COLO829 (cell line): ENCODE measurements at regions not wholly inside any gene's neighbourhood (a gene's known extent, or its start where the extent isn't known, plus 50 kb on each side); places are given as distances from the start of the nearest gene placed in this dataset.
A peak's percentile ranks its signal among the peaks of the same experiment; 100 is the strongest.
"Not testable (repeated sequence)": the region's sequence is repeated elsewhere in the genome, so short reads cannot be mapped to it uniquely, and the experiment has no call there.

Experiments used
- DNase-seq: peaks from one replicate; pipeline ENCODE4 v3.0.0; 2012; ENCODE audit warnings: low spot score

DNA sequence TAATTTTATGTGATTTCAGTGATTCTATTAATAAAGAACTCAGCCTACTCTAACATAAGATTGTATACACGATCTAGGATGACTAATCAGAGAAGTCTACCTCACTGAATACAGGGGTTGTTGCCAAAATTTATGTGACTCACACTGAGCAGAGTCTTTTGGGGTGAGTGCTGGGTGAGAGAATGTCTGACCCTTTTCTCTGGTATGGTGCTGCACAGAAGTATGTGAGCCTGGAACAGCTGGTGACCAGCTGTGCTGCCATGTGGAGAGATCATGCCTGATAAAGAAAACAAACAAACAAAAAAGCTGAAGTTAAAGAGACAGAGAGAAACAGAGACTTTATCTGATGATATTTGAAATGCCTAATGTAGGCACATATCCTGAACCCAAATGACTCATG is 618.1 kb upstream of the GRIA3 start:
- peak; percentile 51 for DNase-seq

DNA sequence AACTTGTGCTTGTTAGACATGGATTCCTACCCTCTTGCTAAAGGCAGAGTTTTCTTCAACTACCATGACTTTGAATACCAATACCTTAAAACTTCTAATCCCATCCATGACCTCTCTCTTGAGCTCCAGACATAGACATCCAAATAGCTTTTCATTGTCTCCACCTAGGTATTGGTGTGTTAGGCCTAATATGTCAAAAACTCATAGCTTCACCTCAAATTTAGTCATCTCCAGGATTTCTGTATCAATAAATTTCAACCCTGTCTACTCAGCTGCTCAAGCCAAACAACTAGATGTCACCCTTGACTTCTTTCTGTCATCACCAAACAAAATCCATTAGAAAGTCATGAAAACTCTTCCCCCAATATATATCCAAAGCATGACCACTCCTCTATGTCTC is 617.7 kb upstream of the GRIA3 start:
- no peak for DNase-seq

DNA sequence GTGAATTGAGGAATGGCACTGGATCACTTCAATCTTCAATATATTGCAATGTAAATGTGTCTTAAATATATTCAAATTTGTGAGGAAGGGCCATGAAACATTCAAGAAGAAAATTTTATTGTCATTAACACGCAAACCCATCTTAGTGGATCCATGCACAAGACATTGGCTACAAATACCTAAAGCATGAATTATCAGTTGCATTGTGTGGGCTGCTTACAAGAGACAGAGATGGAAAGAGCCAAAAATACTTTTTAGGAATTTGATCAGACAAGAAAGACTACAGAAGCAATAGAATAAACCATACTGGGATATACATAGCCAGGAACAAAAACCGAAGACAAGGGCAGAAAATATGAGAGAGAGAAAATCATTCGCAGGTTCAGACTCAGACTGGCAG is 616.2 kb upstream of the GRIA3 start:
- no peak for DNase-seq

DNA sequence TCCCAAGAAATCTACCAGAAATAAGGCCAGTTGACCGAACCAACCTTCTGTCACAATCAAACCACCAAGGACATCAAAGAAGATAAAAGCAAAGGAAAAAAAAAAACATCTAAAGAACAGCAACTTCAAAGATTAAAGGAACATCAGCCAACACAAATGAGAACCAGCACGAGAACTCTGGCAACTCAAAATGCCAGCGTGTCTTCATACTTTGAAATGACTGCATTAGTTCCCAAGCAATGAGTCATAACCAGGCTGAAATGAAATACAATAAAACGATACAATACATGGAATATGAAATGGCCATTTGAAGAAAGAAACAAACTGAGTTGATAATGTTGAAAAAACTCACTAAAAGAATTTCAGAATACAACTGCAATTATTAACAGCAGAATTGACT is 611.6 kb upstream of the GRIA3 start:
- no peak for DNase-seq

DNA sequence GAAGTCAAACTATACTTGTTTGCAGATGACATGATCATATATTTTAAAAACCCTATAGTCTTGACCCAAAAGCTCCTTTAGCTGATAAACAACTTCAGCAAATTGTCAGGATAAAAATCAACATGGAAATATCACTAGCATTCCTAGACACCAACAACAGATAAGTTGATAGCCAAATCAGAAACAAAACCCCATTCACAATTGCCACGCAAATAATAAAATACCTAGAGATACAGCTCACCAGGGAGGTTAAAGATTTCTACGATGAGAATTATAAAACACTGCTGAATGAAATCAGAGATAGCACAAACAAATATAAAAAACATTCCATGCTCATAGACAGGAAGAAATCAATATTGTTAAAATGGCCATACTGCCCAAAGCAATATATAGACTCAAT is 605.0 kb upstream of the GRIA3 start:
- no peak for DNase-seq

DNA sequence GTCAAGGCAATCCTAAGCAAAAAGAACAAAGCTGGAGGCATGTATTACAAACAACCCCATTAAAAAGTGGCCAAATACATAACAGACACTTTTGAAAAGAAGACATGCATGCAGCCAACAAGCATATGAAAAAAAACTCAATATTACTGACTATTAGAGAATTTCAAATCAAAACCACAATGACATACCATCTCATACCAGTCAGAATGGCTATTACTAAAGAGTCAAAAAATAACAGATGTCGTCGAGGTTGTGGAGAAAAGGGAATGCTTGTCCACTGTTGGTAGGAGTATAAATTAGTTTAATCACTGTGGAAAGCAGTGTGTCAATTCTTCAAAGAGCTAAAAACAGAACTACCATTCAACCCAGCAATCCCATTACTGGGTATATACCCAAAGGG is 604.6 kb upstream of the GRIA3 start:
- no peak for DNase-seq

DNA sequence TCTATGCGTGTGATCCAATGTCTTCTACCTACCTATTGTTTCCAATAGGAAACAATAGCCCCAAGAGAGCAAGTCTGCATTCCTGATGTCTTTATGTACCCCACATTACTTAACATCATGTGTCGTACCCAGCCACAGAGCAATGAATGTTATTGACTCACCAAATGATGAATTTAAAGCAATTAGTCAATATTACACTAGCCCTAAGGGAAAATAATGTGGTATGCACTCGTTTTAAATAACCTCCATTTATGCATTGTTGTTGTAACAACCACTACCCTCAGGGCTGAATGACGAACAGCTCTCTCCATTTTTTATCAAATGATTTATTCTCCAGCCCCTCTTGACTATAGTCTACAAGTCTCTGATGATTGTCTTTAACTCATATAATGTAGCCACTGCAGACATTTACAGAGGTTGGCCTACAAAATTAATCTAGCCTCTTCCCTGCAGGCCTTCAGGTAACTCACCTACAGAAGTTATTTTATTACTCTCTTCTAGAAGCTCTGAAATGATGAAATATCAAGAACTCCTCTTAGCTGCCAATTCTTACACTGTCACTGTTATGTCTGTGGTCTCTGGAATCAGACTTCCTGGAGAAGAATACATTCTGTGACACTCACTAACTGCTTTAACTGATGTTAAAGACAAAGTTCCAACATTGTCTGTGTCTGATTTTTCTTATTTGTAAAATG is 601.7 kb upstream of the GRIA3 start:
- no peak for DNase-seq

DNA sequence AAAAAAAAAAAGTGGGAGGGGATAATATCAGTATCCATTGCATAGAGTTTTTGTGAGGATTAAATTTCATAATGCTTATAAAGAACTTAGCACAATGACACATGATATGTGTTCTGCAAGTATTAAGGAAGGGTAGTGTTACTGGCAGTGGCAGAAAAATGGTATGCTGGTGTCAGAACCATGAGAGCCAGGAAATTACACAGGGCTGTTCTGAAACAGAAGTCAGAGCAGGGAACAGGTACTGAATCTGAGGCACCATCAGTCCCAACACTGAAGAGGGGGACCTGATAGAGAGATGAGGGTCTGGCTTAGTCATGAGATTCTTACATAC is 601.1 kb upstream of the GRIA3 start:
- no peak for DNase-seq

DNA sequence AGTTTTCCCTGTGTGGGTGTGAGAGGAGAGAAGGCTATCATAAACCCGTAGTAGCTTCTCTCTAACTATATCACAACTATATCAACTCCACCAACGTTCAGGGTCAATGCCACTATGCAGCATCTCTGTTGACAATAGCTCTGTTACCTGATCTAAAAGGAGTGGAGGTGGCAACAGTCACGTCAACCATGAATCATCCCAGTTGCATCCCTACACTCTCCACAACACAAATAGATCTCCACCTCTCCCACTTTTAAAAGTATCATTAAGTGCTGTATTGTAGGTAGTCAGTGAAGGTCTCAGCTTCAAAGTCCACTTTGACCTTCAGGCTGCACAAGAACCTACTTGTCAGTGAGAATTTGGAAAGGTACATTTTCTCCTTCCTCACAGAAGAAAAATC is 600.5 kb upstream of the GRIA3 start:
- no peak for DNase-seq

DNA sequence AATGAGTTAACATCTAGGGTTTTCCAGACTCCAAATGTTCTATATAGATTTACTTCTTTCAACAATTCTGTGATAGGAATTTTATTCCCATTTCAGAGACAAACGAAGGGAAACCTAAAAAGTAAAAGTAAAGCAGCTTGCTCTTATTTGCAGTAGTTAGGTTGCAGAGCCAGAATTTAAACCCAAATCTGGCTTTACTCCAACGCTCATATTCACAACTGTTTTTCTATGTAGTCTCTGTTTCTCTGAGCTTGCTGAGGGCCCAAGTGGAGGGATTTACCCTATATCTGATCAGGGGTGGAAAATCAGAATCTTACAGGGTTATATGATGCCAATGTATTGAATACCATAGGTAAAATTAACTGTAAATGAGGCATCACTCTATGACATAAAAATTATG is 599.1 kb upstream of the GRIA3 start:
- no peak for DNase-seq

DNA sequence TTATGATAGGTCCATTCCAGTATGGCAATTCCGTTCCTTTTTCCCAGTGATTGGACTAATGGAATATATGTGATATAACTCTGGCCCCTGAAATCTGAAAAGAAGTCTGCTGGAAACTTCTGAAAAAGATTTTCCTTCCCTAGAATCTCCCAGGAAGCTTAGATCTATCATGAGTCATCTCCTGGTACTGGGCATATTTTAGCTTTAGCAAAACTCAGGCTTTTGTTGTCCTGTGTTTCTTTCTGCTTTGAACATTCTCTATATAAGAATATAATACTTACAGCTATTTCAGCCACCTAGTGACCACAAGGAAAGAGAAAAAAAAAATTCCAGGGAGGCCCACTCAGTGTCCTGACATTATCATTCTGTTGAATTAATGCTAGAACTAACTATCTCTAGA is 597.2 kb upstream of the GRIA3 start:
- peak; percentile 20 for DNase-seq

DNA sequence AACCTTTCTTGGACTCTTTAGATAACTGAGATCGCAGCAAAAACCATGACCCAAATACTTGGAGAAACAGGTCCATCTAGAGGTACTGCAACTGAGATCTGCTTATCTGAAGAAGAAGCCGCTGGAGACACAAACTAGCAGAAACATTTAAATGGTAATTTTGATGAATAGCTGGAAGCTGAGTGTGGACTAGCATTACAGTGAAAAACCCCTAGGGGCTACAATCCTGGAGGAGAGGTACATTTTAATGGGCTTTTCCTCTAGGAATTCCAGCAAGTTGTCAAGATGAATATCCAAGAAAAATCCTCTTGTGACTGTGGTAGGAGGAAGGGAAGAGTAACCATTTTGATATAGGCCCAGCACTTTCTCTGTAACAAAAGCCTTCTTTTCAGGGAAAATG is 592.5 kb upstream of the GRIA3 start:
- no peak for DNase-seq

DNA sequence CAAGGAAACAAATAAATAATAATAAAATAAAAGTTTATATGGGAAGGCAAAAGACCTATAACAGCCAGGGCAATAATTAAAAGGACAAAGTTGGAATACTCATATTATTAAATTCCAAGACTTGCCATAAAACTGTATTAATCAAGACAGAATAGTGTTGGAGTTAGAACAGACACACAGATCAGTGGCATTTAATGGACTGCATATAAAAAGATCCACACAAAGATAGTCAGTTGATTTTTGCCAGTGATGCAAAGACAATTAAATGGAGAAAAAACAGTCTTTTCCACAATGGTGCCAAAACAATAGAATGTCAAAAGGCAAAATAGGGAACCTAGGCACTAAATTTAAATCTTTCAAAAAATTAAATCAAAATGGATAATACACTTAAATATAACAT is 587.1 kb upstream of the GRIA3 start:
- no peak for DNase-seq

DNA sequence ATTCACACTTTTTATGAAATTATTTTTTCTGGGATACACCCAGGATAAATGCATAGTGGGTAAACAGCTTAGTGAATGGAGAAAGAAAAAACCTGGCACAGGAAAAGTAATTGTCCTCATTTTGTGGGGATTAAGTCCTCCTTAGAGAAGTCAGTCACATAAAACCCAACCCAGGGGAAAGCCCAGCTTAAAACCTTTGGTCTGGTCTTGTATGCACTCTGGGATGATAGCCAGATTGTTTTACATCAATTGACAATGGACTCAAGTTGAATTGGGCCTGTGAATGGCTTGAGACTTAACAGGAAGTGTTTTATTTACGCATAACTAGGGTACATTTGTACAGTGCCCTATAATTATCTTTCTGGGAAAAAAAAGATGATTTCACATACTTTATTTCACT is 561.3 kb upstream of the GRIA3 start:
- peak; percentile 44 for DNase-seq

DNA sequence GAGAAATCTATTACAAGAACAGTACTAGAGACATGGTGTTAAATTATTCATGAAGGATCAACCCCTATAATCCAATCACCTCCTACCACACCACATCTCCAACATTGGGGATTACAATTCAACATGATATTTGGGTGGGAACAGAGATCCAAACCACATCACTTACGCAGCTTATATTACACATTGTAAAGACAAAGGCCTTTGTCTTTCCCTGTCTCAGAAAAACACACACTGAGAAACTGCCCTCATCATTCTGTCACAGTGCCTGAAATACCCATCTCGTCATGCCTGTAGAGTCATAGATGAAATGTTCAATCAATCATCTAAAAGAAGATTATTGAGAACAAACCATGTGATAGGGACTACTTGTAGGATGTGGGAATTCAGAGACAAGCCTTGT is 558.8 kb upstream of the GRIA3 start:
- no peak for DNase-seq

DNA sequence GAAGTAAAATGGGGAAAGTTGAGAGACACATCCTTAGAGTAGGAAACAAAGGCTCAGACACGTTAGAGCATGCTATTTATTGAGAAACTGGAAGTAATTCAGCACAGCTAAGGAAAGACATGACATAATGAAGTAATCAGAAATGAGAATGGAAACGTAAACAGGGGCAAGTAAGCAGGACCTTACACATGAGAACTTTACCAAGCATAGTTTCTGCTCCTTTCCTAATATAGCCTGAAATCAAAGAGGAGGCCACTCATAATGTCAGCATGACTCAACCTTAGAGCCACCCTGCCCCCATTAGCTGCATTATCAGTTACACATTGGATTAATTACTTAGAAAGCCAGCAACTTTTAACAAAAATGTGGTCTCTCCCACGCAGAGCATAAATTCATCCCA is 558.3 kb upstream of the GRIA3 start:
- peak; percentile 2 for DNase-seq

DNA sequence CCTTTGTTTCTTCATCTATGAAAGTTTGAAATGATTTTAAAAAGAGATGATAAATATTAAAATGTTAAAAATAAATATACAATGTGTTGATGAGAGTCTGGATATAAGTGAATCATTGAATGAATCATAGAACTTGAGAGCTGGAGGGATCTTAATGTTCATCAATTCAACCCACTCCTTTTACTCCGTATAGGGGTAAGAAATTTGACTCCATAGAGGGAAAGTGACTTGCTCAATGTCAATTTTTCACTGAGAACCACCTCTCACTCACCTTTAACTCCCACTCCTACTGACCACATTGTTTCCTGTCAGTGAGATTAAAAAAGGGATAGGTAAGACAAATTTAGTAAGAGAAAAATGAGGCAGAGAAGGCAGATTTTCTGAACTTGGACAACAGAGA is 557.2 kb upstream of the GRIA3 start:
- DNase-seq: no peak

DNA sequence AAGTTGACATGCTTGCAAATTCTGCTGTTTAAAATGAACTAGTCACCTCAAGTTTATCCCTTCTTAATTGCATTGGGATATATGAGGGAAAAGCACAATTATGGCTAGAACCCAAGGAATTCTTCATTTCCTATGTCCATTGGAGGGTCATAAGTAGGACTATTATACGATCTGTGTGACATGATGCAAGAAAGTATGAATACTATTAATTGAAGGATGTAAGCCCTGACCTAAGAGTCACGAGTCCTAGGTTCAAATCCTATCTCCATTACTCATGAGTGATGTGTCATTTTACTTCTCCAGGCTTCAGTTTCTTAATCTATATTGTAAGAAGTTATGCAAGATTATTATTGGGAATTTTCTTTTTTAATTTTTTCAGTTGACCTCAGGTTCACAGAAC is 542.9 kb upstream of the GRIA3 start:
- no peak for DNase-seq

DNA sequence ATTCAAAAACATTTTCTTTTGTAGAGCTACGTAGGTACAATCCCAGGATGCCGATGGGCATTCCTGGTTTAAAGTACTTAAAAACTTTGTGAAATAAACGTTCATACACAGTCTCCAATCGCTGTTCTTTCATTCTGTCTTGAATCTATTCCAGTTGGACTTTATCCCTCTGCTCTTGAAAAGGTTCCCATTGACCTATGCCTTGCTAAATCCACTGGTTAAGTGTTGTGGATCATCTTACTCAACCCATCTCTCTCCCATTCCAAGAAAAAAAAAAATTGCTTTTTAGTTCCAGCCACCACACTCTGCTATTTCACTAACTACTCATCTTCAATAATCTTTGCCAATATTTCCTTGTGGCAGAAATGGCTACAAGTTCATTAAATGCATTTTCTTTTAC is 542.3 kb upstream of the GRIA3 start:
- DNase-seq: no peak

DNA sequence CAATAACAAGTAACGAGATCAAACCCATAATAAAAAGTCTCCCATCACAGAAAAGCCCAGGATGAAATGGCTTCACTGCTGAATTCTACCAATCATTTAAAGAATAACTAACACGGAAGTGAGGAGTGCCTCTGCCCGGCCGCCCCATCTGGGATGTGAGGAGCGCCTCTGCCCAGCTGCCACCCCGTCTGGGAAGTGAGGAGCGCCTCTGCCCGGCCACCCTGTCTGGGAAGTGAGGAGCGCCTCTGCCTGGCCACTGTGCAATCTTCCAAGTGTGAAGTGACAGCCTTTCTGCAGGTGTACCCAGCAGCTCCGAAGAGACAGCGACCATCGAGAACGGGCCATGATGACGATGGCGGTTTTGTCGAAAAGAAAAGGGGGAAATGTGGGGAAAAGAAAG is 528.8 kb upstream of the GRIA3 start:
- DNase-seq: not testable (repeated sequence)

DNA sequence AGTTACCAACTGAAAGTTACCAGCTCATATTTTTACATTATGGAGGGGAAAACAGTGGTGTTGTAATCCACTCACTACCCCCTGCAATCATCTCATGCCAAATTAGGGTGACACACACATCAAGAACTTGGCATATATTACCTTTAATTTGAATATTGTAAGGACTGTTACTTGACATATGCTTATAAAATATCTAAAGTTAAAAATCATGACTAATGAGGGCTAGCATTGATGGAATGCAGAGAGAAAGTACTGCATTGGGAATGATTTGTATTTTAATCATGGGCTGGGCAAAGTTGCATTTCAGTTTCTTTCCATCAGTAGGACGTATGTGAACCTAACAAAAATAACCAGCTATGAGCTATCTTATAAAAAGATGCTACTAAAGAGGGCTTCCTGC is 517.5 kb upstream of the GRIA3 start:
- DNase-seq: no peak

DNA sequence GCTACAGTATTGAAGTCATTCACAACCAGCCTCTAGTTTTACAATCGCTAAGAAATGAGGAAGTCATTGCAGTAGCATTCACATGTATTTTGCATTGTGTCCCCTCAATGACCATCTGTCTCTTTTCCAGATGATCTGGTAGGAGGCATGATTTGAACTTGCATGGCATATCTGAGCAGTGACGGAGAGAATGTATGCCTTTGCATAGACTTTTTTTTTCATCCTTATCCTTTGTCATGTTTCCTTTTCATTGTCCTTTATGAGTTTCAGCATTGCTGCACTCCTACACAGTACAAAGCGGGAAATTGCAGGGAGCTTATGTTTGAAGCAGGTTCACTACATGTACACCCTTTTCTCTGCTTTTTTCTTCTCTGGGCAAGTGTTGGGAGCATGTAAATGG is 516.4 kb upstream of the GRIA3 start:
- no peak for DNase-seq

DNA sequence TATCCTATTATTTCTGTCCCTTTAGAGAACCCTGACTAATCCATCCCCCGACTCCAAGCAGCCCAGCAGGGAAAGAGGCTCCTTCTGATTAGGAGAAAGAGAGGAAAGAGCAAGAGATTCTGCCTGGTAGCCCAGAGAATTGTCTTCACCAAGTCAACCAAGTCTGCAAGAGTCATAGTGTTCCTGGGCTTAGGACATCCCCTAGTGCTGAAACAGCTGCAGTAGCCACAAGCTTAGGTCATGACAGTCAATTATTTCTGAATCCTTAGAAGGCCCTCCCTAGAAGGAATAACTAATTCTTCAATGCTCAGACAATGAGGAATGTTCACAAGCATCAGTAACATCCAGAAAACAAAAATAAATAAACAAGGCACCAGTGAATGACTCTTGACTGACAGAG is 480.3 kb upstream of the GRIA3 start:
- DNase-seq: no peak

DNA sequence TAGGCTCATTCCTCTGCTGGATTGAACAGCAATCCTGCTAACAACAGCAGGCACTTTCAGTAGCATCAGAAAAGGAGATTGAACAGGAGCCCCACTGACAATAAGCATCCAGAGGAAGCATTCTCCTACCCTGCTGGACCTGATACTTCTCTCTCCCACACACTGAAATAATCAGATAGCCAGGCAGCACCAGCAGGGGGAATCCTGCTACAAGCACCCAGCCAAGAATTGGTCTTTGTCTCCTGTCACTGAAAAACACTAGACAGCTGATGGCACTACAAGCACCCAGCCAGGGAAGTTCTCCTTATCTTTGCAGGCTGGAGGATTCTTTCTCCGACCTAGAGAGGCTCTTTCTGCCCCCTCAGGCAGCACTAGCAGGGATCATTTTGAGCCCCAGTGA is 444.3 kb upstream of the GRIA3 start:
- no peak for DNase-seq

DNA sequence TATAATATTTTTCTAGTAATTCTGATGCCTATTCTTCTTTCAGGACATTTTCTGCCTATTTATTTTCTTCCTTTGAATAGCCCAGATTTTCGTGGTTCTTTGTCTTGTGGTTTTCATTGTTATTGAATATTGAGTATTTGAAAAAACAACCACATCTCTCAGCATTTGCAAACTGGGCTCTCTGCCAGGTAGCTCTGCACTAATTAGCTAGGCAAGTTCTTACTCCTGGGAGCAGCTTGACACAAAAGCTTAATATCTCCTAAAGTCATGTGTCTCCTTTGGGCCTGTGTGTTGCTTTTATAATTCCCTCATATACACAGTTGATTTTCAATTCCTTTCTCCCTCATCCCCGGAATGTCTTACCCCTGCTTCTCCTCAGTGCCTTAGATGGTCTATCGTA is 413.5 kb upstream of the GRIA3 start:
- DNase-seq: no peak
